HG02571 (cell line): ENCODE measurements at regions not wholly inside any gene's neighbourhood (a gene's known extent, or its start where the extent isn't known, plus 50 kb on each side); places are given as distances from the start of the nearest gene placed in this dataset.

ENCODE experiments used
- ATAC-seq: cut with Tn5 transposase; IDR thresholded peaks from one replicate; pipeline ENCODE4 v1.9.1; 2021; ENCODE audit warnings: mild to moderate bottlenecking, moderate library complexity; ENCODE audit not compliant: unreplicated experiment

DNA sequence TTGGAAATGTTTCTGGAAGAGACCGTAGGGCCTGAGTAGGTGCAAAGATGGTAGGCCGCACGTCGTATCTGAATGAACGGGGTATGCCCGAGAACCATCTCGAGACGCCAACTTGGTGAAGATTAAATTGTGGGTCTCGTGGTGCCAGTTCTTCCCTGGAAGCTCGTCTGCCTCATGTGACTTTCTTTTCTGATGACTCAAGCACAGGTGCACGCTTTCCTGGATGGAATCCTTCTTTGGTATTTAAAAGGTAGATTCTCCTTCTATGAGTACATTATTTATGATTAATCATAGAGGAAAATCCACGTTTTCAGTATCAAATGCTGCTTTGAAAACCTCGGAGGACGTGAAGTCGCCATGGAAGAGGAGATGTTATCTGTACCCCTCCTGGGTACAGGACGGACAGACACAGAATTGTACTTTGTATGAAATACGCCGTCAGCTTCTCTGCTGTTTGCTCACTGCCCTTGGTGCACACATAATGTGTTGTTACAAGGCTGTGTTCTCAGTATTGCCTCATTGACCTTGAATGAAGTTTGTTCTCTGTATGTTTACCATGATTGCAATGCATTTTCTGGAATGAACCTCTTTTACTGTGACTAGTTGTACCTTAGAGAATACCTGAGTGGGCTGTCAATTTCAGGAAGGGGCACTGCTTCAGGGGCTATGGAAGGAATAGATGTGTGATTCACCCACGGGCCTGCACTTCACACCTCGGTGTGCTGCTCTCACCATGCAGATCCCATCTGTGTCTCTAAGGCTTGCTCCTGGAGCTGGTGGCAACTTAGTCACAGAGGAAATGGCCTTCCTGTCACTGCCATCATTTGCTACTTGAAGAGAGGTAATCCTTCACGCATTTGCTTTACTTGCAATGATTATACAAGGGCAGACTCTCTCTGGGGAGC lies 137.3 kb upstream of the RTL1 start:
- ATAC-seq: no peak

DNA sequence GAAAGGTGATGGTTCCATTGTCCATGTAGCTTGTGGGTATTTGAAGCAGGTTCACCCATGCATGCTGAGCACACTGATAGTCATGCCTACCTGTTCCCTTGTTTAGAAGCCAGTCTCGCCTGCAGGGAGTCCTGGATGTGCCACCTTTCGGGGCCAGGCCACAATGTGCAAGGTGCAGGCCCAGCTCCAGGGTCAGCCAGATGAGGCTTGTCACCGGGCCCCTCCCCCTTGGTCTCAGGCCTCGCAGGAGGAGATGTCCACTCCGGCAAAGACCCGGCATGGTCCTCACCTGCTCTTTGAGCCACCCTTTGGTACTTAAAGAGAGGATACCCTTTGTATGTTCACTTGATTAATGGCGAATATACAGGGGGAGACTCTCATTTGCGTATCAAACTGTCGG lies 140.4 kb upstream of the RTL1 start:
- ATAC-seq: no peak

DNA sequence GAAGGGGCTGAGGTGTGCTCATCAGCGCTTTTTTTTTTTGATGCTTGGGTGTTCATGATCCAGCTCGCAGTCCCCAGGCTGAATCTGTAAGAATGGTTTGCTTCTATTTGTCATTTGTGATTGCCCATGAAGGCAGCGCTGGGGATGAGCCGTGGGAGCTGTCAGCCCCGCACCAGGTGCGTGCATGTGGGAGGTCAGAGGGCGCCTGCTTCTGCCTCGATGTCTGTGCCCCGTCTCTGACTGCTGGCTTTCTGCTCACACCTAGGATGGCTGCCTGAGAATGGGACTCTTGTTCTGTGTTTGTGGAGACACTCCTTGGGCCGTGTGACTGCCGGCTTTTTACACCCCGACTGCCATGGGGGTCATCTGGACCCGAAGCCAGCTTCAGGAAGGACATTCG lies 141.2 kb upstream of the RTL1 start:
- ATAC-seq: no peak

DNA sequence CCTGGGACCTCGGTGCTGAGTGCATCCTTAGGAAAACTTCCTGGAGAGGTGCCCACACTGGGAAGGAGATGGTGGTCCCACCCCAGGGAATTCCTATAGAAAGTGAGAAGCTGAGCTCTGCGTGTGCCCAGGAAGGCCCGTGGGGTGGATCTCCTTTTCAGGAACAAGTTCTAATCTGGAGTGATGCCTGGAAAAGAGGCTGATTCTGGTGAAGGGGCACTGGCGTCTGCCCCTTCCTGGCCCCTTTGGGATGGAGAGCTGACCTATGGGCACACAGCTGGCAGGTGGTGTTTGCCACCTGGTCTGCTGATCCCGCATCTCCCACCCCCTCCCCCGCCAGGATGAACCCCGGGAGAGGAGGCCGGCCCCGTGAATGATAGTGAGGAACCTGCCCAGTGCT lies 142.0 kb upstream of the RTL1 start:
- ATAC-seq: no peak

DNA sequence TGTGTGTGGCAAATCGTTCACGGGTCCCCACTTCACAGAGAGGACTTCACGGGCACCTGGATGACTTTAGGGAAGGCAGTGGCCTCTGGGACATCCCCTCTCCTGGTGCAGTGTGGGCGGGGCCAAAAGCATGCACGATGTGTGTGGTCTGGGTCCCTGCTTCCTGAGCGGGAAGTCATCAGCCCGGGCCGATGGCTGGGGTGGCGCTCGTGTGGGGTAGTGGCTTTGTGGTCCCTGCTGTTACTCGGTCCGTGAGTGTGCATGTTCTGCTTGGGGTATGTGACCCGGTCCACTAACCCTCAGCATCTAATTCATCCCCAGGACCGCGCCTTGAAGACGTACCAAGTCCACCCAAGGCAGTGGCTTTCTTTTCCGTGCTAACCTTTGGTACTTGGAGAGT lies 142.5 kb upstream of the RTL1 start:
- ATAC-seq: no peak

DNA sequence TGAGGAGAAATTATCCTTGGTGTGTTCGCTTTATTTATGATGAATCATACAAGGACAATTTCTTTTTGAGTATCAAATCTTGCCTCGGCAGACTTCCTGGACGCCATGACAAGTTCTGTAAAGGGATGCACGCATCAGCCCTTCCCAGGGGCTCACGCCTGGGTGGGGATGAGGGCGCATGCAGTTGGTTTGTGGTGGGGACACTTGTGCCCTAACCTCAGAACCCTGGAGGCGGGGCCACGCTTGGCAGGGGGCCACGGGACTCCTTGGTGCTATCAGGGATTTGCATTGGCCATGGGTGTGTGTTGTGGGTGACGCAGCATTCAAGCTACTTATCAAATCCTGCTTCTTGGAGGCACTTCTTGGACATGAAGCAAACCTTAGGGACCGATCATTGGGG lies 143.8 kb upstream of the RTL1 start:
- ATAC-seq: no peak

DNA sequence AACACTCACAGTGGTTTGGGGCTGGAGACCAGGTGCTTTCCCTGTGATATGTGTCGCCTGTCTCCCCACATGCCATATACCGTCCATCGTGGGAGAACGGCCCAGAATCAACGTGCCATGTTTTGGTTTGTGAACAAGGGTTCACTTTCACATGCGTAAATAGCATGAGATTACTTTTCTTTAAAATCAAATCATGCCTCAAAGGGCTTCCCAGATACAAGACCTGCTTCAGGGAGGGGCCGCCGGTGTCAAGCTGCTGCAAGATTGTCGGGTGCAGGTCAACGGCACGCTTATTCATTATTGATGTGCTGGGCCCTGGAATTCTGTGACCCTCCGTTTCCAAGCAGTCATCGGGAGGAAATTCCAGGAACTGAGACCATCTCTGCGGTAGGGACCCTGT lies 145.2 kb upstream of the RTL1 start:
- ATAC-seq: no peak

DNA sequence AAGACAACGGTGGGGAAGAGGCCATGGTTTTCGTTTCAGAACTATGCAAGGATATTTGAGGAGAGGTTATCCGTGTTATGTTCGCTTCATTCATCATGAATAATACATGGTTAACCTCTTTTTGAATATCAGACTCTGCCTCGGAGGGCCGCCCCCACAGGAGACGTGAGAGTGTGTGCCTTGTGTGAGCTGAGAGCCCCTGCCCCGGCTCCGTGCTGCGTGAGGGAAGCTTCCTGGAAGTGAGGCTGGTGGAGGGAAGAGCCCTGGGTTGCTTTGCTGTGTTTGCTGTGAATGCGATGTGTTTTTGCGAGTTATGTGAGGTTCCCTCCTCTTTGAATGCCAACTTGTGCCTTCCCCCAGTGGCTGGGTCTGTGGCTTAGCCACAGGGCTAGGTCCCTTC lies 146.0 kb upstream of the RTL1 start:
- ATAC-seq: no peak

DNA sequence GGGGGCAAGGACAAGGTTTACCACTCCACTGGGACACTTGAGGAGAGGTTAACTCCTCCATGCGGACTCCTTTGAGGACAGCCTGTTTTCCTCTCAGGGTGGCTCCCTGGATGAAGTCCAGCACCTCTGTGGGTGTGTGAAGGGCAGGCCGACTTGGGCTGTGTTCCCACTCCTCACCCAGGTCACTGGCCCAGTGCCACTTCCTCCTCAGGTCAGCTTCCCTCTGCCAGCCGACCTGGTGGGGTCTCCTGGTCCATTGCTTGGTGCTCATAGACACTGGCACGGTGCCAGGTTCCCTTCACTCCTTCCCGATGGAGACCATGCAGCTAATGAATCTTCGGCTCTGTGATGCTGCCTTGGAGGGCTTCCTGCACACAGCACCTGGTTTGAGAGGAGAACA lies 146.4 kb upstream of the RTL1 start:
- no peak for ATAC-seq

DNA sequence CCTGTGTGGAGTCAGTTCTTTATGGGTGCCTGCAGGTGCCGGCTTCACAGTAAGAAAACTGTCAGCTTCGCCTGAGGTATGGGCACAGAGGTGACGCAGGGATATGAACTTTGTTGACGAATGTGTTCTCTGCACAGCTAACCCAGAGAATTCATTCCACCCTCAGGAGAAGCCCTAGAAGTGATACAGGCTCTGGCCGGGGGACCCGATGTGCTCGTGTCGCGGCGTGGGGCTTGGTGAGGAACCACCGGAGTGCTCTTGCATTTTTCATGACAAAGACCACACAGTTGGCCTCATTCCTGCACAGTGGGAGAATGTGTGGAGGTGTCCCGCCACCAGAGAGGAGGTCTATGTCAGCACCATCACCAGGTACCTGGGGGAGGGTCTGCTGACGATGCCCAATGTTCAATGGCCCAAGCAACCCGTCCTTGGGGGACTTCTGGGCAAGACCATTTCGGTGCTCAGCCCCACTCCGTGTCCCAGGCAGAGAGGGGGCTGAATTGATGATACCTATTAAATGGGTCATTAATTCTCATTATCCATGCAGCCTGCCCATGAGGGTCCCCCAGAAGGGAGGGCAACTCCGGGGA lies 147.5 kb upstream of the RTL1 start:
- no peak for ATAC-seq

DNA sequence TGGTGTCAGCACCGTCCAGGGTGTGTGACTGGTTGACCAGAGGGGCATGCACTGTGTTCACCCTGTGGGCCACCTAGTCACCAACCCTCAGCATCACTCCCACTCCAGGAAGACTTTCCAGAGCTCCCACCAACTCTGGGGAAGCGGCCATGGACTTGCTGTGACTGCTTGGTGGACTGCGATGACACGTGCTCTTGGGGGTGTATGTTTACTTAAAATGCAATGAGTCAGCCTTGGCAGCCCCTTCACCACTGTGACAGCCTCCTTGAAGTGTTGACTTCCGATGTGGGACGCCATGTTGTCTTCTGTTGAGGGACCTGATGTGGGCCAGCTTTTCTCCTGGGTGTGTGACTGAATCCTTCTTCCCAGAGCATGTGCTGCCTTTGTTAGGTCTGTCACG lies 151.1 kb upstream of the RTL1 start:
- no peak for ATAC-seq

DNA sequence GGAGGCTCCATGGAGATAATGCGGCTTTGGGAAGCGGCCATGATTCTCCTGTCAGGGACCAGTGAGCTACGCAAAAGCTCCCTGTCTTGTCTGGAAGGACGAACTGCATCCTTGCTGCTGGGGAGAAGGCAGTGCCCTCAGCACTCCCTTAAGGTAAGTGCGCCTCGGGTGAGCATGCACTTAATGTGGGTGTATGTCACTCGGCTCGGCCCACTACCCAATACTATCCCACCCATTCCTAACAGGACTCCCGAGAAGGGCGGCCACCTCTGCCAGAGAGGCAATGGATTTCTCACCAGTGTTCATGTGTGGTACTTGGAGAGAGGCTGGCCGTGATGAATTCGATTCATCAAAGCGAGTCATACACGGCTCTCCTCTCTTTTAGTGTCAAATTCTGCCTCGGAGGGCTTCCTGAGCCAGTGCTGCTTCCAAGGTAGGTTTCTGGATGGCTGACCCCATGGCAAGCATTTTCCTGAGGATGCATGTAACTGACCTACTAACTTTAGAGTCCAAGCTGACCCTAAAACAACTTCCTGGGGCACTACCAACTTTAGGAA lies 151.7 kb upstream of the RTL1 start:
- ATAC-seq: no peak

DNA sequence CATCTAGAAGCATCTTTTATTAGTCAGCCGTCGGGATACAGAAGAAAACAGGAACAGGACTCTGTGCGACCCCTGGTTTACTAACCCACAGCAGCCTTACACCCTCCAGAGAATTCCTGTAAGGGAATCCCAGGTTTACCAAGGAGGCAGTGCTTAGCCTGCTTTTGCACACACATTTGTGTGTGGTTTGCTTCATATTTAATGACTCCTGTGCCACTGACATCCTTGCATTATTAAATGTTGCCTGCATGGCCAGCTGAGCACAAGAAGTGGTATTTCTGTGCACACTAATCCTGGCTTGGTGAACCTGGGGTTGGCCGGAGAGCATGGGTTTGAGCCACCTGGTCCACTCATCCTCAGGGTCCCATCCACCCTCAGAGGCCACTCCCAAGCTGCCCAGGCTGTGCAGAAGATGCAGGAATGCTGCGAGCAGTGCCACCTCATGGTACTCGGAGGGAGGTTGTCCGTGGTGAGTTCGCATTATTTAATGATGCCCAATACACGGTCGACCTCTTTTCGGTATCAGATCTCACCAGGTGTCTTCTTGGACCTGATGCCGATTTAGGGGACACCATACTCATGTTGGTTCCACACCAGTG lies 152.4 kb upstream of the RTL1 start:
- no peak for ATAC-seq

DNA sequence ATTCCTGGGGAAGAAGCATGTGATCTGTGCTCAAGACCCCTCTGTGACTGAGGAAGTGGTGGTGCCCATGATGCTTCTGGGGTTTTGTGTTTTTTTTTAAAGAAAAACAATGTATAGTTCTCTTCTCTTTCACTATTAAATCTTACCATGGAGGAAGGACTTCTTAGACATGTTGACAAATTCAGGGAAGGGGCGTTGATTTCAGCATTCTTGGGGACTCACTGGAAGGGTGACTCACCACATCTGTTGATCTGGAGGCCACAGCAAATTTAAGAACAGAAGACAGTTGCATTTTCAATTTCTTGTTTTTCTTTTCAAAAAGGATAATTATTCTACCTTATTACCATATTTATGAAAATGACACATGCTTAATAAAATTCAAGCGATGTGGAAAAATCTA lies 152.9 kb upstream of the RTL1 start:
- no peak for ATAC-seq

DNA sequence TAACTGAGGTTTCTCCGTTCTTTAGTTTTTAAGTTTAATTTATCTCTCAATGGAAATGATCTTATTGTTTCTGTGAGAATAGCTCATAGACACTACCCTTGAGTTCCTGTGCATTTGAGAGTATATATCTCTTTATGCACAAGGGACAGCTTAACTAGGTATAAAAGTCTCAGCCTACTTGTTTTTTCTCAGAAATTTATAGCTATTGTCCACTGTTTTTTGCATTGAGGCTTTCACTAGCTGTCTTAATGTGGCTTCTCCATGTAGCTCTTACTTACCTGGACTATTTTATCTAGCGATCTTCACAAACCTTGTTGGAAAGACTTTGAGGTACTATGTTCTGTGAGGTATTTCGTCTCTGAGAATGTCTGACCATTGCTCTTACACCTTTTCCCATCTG lies 153.9 kb upstream of the RTL1 start:
- no peak for ATAC-seq

DNA sequence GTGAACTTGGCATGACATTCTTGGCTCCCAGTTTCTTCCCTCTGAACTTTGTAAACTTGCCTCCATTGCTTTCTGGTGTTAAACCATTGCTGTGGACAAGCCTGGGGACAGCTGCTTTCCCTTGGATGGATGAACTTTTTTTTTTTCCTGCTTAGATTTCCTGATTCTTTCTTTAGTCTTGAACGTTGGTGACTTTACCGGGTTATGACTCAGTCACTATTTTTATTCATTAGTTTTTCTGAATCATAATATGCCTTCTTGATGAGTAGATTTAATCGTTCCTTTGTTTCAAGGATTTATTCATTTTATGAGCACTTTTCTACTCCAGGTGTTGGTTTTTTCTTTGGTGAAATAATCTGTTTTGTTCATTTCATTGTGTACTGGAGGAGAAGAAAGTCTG lies 155.0 kb upstream of the RTL1 start:
- ATAC-seq: no peak

DNA sequence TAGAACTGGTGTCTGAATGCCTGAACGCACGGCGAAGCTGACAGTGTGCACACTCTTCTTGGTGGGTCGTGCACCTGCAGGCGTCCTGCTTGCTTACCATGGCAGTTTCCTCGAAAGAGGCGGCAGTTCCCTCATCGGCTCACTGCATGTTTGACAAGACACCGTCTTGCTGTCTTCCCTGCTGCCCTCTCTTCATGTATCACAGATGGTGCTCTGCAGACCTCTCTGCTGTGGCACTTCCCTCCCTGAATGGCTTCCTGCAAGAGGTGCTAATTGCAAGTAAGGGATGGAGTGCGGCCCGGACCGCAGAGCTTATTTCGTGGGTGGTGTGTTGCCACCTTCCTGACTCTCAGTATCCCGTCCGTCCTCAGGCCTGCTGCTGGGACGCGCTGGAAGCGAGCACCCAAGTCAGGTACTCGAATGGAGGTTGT lies 156.7 kb upstream of the RTL1 start:
- no peak for ATAC-seq

DNA sequence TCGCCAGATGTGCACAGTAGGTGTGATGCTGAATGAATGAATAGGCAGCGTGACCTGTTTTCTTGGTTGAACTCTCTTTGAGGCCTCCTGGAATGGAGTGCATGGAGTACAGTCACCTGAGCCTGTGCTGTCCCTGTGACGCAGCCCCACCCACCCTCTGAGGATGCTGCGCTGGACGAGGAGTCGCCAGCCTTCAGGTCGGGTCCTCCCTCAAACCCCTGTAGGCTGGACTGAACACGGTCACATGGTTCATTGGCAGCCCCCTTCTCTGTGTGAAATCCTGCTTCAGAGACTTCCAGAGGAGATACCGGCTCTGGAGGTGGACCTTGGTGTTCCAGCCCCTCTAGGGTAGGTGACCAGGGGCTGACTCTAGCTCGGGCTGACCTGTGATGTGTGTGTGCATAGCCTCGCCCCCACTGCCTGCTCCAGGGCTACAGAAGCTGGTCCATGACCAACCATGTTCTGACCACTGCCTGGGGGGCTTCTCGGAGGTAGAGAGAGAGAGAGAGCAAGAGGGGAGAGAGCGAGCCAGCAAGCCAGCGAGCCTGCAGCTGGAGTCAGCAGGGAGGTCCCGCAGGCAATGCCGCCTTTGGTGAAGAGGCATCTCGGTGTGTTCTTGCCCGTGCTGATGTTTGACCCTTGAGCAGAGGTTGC lies 158.0 kb upstream of the RTL1 start:
- no peak for ATAC-seq

DNA sequence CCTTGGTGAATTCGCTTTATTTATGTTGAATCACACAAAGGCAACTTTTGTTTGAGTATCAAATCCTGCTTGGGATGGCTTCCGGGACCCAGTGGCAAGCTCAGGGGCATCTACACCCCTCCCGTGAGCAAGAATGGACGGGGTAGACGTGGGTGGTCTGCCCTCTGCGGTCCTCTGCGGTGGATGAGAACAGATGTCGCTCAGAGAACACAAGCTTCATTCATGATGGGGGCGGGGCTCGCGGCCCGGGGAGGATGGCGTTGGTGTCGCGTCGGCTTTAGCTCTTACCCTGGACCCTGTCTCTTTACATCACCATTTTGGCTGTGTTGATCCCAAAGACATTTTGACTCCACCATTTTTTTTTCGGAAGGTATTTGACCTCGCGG lies 158.5 kb upstream of the RTL1 start:
- ATAC-seq: no peak

DNA sequence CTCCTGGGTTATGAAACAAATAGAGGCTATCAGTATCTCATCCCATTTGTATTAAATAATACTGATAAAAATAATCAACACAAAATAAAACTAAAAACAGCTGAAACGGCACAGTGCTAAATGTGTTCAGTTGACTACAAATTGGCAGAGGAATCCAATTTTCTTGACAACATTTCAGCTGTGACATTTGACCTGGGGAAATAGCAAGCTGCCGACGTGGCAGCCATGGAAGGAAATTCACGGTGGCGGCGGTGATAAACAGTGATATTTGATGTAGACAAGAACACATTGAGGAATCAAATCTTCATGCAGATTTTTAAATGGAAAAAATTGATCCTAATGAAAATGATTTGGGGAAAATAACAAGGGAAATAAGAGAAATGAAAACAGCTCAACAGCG lies 159.1 kb upstream of the RTL1 start:
- no peak for ATAC-seq

DNA sequence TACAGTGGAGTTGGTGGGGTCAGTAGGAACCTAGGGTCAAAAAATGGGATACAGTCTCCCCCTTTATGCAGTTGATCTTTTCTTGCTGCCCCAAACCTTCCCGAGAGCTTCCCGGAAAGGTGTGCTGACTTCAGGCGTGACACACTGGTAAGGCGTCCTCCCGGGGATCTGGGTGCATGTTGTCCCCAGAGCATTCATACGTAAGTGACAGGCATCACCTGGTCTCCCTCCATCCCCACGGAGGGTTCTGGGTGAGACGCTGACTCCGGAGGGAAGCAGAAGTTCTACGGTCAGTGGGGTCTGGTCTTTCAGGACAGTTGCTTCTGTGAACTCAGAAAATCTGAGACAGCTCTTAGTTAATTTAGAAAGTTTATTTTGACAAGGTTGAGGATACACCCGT lies 159.6 kb upstream of the RTL1 start:
- ATAC-seq: no peak
